IMR-90 (cell line): ENCODE measurements at regions not wholly inside any gene's neighbourhood (a gene's known extent, or its start where the extent isn't known, plus 50 kb on each side); places are given as distances from the start of the nearest gene placed in this dataset.

ENCODE experiments used
- ATAC-seq: fragments of 200-7000 bp; cut with Tn5 transposase; 2 replicates; pipeline ENCODE4 v1.9.1; 2020; ENCODE audit warnings: low read depth, mild to moderate bottlenecking, moderate library complexity
- BruUV-seq: library from RNA; stranded (reverse); fragments of 400-500 nt; replicated peaks from 2 replicates; lab custom pipeline; 2021; lab: Mats Ljungman, UMichigan
- CTCF ChIA-PET: fragments of 300-600 bp; formaldehyde crosslinking; extraction: SDS; loops from one replicate; lab custom pipeline; 2021; ENCODE audit warnings: antibody characterized with exemption; lab: Yijun Ruan, JAX
- POLR2A ChIA-PET: fragments of 300-600 bp; sonication (Branson Sonifier 250); formaldehyde crosslinking; loops from one replicate; lab custom pipeline; 2022; ENCODE audit warnings: antibody characterized with exemption; ENCODE audit not compliant: unreplicated experiment; lab: Charles Lee
- DNase-seq: peaks from one replicate; pipeline ENCODE4 v3.0.0; 2013
- H2AFZ ChIP-seq: replicated peaks from 2 replicates; pipeline ENCODE3; 2013; ENCODE audit warnings: low read length, mild to moderate bottlenecking; ENCODE audit not compliant: poor library complexity
- H2AK5ac ChIP-seq: 2 replicates; pipeline ENCODE4 v1.6.1; 2013; ENCODE audit warnings: low read depth, low read length, inconsistent platforms
- H2AK9ac ChIP-seq: replicated peaks from 2 replicates; pipeline ENCODE3; 2013; ENCODE audit warnings: mild to moderate bottlenecking, low read depth, low read length, moderate library complexity; ENCODE audit not compliant: poor library complexity
- H2BK120ac ChIP-seq: 2 replicates; pipeline ENCODE4 v1.6.1; 2013; ENCODE audit warnings: low read depth, low read length, inconsistent platforms
- H2BK15ac ChIP-seq: 3 replicates; pipeline ENCODE4 v1.6.1; 2013; ENCODE audit warnings: low read depth, low read length, inconsistent platforms
- H2BK20ac ChIP-seq: 2 replicates; pipeline ENCODE4 v1.6.1; 2013; ENCODE audit warnings: low read depth, mild to moderate bottlenecking, inconsistent platforms, low read length, moderate library complexity
- H2BK5ac ChIP-seq: 2 replicates; pipeline ENCODE4 v1.6.1; 2013; ENCODE audit warnings: mild to moderate bottlenecking, low read depth, low read length, inconsistent platforms; ENCODE audit not compliant: poor library complexity, severe bottlenecking
- H3K14ac ChIP-seq: replicated peaks from 2 replicates; pipeline ENCODE4 v1.6.1; 2013; ENCODE audit warnings: low read depth, low read length, inconsistent platforms
- H3K18ac ChIP-seq: 2 replicates; pipeline ENCODE4 v1.6.1; 2013; ENCODE audit warnings: low read depth, low read length, control low read depth
- H3K23ac ChIP-seq: 2 replicates; pipeline ENCODE4 v1.6.1; 2013; ENCODE audit warnings: low read depth, low read length, inconsistent platforms
- H3K27ac ChIP-seq: 2 replicates; pipeline ENCODE4 v1.5.1; 2013; ENCODE audit warnings: mild to moderate bottlenecking, control low read depth, low read length; ENCODE audit not compliant: insufficient read depth
- H3K27me3 ChIP-seq: 2 replicates; pipeline ENCODE4 v1.6.1; 2013; ENCODE audit warnings: low read length; ENCODE audit not compliant: control insufficient read depth, insufficient read depth
- H3K36me3 ChIP-seq: 2 replicates; pipeline ENCODE4 v1.6.1; 2013; ENCODE audit warnings: low read length, mixed read lengths; ENCODE audit not compliant: control insufficient read depth, insufficient read depth
- H3K4ac ChIP-seq: 2 replicates; pipeline ENCODE4 v1.6.1; 2013; ENCODE audit warnings: low read depth, low read length, inconsistent platforms
- H3K4me1 ChIP-seq: 2 replicates; pipeline ENCODE4 v1.6.1; 2013; ENCODE audit warnings: low read length, mixed read lengths; ENCODE audit not compliant: control insufficient read depth, insufficient read depth
- H3K4me2 ChIP-seq: 2 replicates; pipeline ENCODE4 v1.6.1; 2013; ENCODE audit warnings: low read depth, mild to moderate bottlenecking, control low read depth, low read length, moderate library complexity
- H3K4me3 ChIP-seq: 2 replicates; pipeline ENCODE4 v1.5.1; 2013; ENCODE audit warnings: low read depth, mild to moderate bottlenecking, control low read depth, low read length, moderate library complexity; ENCODE audit not compliant: insufficient read depth
- H3K56ac ChIP-seq: 2 replicates; pipeline ENCODE4 v1.6.1; 2013; ENCODE audit warnings: low read length, inconsistent platforms; ENCODE audit not compliant: insufficient read depth; ENCODE audit errors: extremely low read depth
- H3K79me1 ChIP-seq, 2 experiments: 2 replicates each; pipeline ENCODE4 v1.6.1; 2013; ENCODE audit warnings: low read length in 2 of 2, inconsistent platforms in 1 of 2, low read depth in 1 of 2
- H3K9ac ChIP-seq: 2 replicates; pipeline ENCODE4 v1.6.1; 2013; ENCODE audit warnings: low read depth, low read length, control low read depth
- H3K9me1 ChIP-seq: 2 replicates; pipeline ENCODE4 v1.6.1; 2013; ENCODE audit warnings: low read length, inconsistent platforms; ENCODE audit not compliant: insufficient read depth
- H3K9me3 ChIP-seq: 2 replicates; pipeline ENCODE4 v1.6.1; 2013; ENCODE audit warnings: low read length; ENCODE audit not compliant: control insufficient read depth, insufficient read depth
- H4K20me1 ChIP-seq: 2 replicates; pipeline ENCODE4 v1.6.1; 2013; ENCODE audit warnings: low read length, inconsistent platforms; ENCODE audit not compliant: insufficient read depth
- H4K5ac ChIP-seq: 2 replicates; pipeline ENCODE4 v1.6.1; 2013; ENCODE audit warnings: mild to moderate bottlenecking, low read depth, low read length, control low read depth
- H4K8ac ChIP-seq, 2 experiments: 2 replicates each; pipeline ENCODE4 v1.6.1; 2013; ENCODE audit warnings: low read depth in 2 of 2, low read length in 2 of 2, control low read depth in 1 of 2, inconsistent platforms in 1 of 2
- H4K91ac ChIP-seq: 2 replicates; pipeline ENCODE4 v1.6.1; 2013; ENCODE audit warnings: low read depth, low read length, inconsistent platforms; ENCODE audit not compliant: insufficient read depth
- CEBPB ChIP-seq: IDR thresholded peaks from 2 replicates; pipeline ENCODE4 v1.6.1; 2012; ENCODE audit warnings: low read depth, low read length, improper control_type of control experiment
- CHD1 ChIP-seq: IDR thresholded peaks from 2 replicates; pipeline ENCODE4 v1.6.1; 2012; ENCODE audit warnings: low read depth, low read length, improper control_type of control experiment
- FOS ChIP-seq: fragments of 150-350 bp; IDR thresholded peaks from 2 replicates; pipeline ENCODE4 v1.6.1; 2016; ENCODE audit warnings: low read depth, low read length
- MAFK ChIP-seq: IDR thresholded peaks from 2 replicates; pipeline ENCODE4 v1.6.1; 2012; ENCODE audit warnings: low read depth, low read length, improper control_type of control experiment
- MXI1 ChIP-seq: IDR thresholded peaks from 2 replicates; pipeline ENCODE4 v1.6.1; 2012; ENCODE audit warnings: low read depth, mild to moderate bottlenecking, low read length, moderate library complexity, borderline replicate concordance
- NFE2L2 ChIP-seq: fragments of 150-350 bp; IDR thresholded peaks from 2 replicates; pipeline ENCODE4 v1.6.1; 2016; ENCODE audit warnings: low read depth, mild to moderate bottlenecking, low read length
- POLR2A ChIP-seq: IDR thresholded peaks from 2 replicates; pipeline ENCODE4 v1.6.1; 2012; ENCODE audit warnings: mild to moderate bottlenecking, low read depth, low read length
- RFX5 ChIP-seq: IDR thresholded peaks from 2 replicates; pipeline ENCODE4 v1.8.0; 2012; ENCODE audit warnings: low read depth, mild to moderate bottlenecking, low read length, moderate library complexity
- SMC3 ChIP-seq: fragments of 150-350 bp; IDR thresholded peaks from 2 replicates; pipeline ENCODE4 v1.6.1; 2016; ENCODE audit warnings: low read depth, mild to moderate bottlenecking, antibody characterized with exemption, low read length, moderate library complexity
- WGBS, 2 experiments: methylation state at CpG; one replicate each; pipeline versions ENCODE4 v1.1.5 to v1.1.7; 2013; ENCODE audit warnings: missing lambda C conversion rate in 2 of 2; ENCODE audit not compliant: insufficient read length in 1 of 2; ENCODE audit errors: extremely low coverage in 2 of 2; 5-methylcytosine and 5-hydroxymethylcytosine counted together
- dilution Hi-C: fragments of 300-500 bp; cut with HindIII; formaldehyde crosslinking; loops from one replicate; pipeline ENCODE4 v1.14.3; 2018; ENCODE audit warnings: low sequenced_read_pairs; ENCODE audit not compliant: unreplicated experiment
- in situ Hi-C: fragments of 300-500 bp; cut with MboI; formaldehyde crosslinking; loops from 3 replicates; pipeline ENCODE4 v1.14.3; 2019; ENCODE audit warnings: low sequenced_read_pairs, inconsistent platforms, mixed read lengths
- intact Hi-C: fragments of 100-400 bp; cut with micrococcal nuclease; formaldehyde crosslinking; loops from 2 replicates; pipeline ENCODE4 v1.10.0; 2022
- TF ChIP-seq, protein P1 (sequence below): fragments of 150-350 bp; IDR thresholded peaks from 2 replicates; pipeline ENCODE4 v1.6.1; 2016; ENCODE audit warnings: low read depth, mild to moderate bottlenecking, low read length, moderate library complexity, borderline replicate concordance
- TF ChIP-seq, protein P2 (sequence below): conservative IDR thresholded peaks from 2 replicates; pipeline ENCODE4 v1.5.1; 2012; ENCODE audit warnings: mild to moderate bottlenecking, low read depth, low read length, improper control_type of control experiment
- TF ChIP-seq, protein P3 (sequence below): fragments of 150-350 bp; IDR thresholded peaks from 2 replicates; pipeline ENCODE4 v1.6.1; 2017; ENCODE audit warnings: mild to moderate bottlenecking, antibody characterized with exemption, low read length, low read depth

DNA sequence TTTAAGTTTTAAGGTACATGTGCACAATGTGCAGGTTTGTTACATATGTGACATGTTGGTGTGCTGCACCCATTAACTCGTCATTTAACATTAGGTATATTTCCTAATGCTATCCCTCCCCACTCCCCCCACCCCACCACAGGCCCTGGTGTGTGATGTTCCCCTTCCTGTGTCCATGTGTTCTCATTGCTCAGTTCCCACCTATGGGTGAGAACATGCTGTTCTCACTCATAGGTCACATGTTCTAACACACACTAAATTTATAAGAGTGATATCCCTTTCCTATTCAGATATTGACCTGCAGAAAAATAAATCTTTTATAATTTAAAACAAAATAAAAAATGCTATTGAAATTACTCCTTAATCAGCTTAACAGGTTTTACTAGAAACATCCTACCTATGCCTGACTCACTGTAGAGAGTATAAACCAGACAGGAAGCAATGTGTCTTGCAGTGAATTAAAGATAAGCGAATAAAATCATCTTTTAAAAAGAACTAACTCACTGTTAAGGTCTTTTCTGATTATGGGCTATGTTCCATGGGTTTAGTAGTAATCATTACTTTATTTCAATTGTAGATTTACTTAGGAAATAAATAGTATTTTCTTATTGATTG is 82.0 kb upstream of the DPH5 start:
- Histone ChIP-seq H2BK120ac (no peak overlapping the region), H3K56ac (no peak overlapping the region), H3K27ac (no peak overlapping the region), H3K4me1 (no peaks in the 10 kb centered on the region), H3K36me3 (no peaks in the 10 kb centered on the region), H2BK5ac (no peak overlapping the region), H3K79me1 (no peaks in the 10 kb centered on the region), H2BK15ac (no peak overlapping the region), H3K23ac (no peak overlapping the region), H4K8ac (no peak overlapping the region), H3K14ac (no peak overlapping the region), H3K27me3 (no peaks in the 10 kb centered on the region; the same call in 1 of the 2 replicates), H3K4me3 (no peak overlapping the region), H3K18ac (no peak overlapping the region), H3K4ac (no peak overlapping the region), H4K91ac (no peak overlapping the region), H2AK9ac (no peak overlapping the region), H4K5ac (no peak overlapping the region), H3K4me2 (no peak overlapping the region), H2AK5ac (no peak overlapping the region), H3K9ac (no peak overlapping the region), H3K9me1 (no peaks in the 10 kb centered on the region), H2BK20ac (no peak overlapping the region), H3K9me3 (no peaks in the 10 kb centered on the region), H4K20me1 (no peaks in the 10 kb centered on the region), H2AFZ (no peak overlapping the region)
- dilution Hi-C loops (no loop called here), intact Hi-C loops (no loop called here), in situ Hi-C loops (no loop called here)
- no peak for ATAC-seq
- WGBS, 2 experiments = no CpG with 5 or more reads among the region's 2 CpGs
- ChIA-PET CTCF (interaction anchor here (0.8 kb wide), 1 partner anchor 11 kb away, joined by 7 read pairs; no protein-coding TSS in a partner anchor), POLR2A (no interaction called here)
- TF ChIP-seq RFX5 (no peak), CEBPB (no peak), POLR2A (no peak), CHD1 (no peak), MXI1 (no peak), NFE2L2 (no peak), FOS (no peak), MAFK (no peak), SMC3 (no peak)
- TF ChIP-seq, protein P1, sequence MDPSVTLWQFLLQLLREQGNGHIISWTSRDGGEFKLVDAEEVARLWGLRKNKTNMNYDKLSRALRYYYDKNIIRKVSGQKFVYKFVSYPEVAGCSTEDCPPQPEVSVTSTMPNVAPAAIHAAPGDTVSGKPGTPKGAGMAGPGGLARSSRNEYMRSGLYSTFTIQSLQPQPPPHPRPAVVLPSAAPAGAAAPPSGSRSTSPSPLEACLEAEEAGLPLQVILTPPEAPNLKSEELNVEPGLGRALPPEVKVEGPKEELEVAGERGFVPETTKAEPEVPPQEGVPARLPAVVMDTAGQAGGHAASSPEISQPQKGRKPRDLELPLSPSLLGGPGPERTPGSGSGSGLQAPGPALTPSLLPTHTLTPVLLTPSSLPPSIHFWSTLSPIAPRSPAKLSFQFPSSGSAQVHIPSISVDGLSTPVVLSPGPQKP = no peak
- TF ChIP-seq, protein P2, sequence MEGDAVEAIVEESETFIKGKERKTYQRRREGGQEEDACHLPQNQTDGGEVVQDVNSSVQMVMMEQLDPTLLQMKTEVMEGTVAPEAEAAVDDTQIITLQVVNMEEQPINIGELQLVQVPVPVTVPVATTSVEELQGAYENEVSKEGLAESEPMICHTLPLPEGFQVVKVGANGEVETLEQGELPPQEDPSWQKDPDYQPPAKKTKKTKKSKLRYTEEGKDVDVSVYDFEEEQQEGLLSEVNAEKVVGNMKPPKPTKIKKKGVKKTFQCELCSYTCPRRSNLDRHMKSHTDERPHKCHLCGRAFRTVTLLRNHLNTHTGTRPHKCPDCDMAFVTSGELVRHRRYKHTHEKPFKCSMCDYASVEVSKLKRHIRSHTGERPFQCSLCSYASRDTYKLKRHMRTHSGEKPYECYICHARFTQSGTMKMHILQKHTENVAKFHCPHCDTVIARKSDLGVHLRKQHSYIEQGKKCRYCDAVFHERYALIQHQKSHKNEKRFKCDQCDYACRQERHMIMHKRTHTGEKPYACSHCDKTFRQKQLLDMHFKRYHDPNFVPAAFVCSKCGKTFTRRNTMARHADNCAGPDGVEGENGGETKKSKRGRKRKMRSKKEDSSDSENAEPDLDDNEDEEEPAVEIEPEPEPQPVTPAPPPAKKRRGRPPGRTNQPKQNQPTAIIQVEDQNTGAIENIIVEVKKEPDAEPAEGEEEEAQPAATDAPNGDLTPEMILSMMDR = no peak
- TF ChIP-seq, protein P3, sequence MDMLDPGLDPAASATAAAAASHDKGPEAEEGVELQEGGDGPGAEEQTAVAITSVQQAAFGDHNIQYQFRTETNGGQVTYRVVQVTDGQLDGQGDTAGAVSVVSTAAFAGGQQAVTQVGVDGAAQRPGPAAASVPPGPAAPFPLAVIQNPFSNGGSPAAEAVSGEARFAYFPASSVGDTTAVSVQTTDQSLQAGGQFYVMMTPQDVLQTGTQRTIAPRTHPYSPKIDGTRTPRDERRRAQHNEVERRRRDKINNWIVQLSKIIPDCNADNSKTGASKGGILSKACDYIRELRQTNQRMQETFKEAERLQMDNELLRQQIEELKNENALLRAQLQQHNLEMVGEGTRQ = no peak
- BruUV-seq = no TSS peak
- DNase-seq = no peak
